ENCODE measurements at regions not wholly inside any gene's neighbourhood (a gene's known extent, or its start where the extent isn't known, plus 50 kb on each side); places are given as distances from the start of the nearest gene placed in this dataset.

DNA sequence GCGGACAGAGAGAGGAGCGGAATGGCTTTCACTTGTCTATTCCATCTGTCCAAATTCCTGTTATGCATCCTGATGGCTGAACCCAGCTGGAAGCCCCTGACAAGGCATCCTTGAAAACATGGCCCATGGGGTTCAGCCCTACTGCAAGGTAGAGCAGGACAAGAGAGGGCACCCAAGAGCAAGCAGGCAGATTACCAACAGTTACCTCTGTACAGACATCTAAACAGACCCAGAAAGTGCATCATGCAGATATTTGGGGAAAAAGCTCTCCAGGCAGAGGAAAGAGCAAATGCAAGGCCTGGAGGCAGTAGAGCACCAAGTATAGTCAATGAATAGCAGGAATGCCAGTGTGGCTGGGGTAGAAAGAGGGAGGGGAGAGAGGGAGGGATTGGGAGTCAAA is 407.5 kb downstream of the PCNX1 start:
- no peaks in the 10 kb centered on the region for H3K4me1 ChIP-seq (ENCODE audit: insufficient read depth)
- no peaks in the 10 kb centered on the region; the same call in 2 of the 3 replicates for H3K36me3 Mint-ChIP-seq (ENCODE audit: low read depth)
- peak; percentile 24 for DNase-seq (ENCODE audit: low spot score)

More for the DNA sequence above, 407.5 kb downstream of the PCNX1 start:
- TF ChIP-seq NANOG (IDR thresholded peaks at IDR 0.05; ENCODE audit: borderline replicate concordance) = no peak
- TF ChIP-seq ZNF114 (CRISPR knock-in tag; IDR thresholded peaks at IDR 0.05) = no peak
- TF ChIP-seq EZH2phosphoT487 (IDR thresholded peaks at IDR 0.05; ENCODE audit: unreplicated experiment) = no peak
- TF ChIP-seq, protein P1, sequence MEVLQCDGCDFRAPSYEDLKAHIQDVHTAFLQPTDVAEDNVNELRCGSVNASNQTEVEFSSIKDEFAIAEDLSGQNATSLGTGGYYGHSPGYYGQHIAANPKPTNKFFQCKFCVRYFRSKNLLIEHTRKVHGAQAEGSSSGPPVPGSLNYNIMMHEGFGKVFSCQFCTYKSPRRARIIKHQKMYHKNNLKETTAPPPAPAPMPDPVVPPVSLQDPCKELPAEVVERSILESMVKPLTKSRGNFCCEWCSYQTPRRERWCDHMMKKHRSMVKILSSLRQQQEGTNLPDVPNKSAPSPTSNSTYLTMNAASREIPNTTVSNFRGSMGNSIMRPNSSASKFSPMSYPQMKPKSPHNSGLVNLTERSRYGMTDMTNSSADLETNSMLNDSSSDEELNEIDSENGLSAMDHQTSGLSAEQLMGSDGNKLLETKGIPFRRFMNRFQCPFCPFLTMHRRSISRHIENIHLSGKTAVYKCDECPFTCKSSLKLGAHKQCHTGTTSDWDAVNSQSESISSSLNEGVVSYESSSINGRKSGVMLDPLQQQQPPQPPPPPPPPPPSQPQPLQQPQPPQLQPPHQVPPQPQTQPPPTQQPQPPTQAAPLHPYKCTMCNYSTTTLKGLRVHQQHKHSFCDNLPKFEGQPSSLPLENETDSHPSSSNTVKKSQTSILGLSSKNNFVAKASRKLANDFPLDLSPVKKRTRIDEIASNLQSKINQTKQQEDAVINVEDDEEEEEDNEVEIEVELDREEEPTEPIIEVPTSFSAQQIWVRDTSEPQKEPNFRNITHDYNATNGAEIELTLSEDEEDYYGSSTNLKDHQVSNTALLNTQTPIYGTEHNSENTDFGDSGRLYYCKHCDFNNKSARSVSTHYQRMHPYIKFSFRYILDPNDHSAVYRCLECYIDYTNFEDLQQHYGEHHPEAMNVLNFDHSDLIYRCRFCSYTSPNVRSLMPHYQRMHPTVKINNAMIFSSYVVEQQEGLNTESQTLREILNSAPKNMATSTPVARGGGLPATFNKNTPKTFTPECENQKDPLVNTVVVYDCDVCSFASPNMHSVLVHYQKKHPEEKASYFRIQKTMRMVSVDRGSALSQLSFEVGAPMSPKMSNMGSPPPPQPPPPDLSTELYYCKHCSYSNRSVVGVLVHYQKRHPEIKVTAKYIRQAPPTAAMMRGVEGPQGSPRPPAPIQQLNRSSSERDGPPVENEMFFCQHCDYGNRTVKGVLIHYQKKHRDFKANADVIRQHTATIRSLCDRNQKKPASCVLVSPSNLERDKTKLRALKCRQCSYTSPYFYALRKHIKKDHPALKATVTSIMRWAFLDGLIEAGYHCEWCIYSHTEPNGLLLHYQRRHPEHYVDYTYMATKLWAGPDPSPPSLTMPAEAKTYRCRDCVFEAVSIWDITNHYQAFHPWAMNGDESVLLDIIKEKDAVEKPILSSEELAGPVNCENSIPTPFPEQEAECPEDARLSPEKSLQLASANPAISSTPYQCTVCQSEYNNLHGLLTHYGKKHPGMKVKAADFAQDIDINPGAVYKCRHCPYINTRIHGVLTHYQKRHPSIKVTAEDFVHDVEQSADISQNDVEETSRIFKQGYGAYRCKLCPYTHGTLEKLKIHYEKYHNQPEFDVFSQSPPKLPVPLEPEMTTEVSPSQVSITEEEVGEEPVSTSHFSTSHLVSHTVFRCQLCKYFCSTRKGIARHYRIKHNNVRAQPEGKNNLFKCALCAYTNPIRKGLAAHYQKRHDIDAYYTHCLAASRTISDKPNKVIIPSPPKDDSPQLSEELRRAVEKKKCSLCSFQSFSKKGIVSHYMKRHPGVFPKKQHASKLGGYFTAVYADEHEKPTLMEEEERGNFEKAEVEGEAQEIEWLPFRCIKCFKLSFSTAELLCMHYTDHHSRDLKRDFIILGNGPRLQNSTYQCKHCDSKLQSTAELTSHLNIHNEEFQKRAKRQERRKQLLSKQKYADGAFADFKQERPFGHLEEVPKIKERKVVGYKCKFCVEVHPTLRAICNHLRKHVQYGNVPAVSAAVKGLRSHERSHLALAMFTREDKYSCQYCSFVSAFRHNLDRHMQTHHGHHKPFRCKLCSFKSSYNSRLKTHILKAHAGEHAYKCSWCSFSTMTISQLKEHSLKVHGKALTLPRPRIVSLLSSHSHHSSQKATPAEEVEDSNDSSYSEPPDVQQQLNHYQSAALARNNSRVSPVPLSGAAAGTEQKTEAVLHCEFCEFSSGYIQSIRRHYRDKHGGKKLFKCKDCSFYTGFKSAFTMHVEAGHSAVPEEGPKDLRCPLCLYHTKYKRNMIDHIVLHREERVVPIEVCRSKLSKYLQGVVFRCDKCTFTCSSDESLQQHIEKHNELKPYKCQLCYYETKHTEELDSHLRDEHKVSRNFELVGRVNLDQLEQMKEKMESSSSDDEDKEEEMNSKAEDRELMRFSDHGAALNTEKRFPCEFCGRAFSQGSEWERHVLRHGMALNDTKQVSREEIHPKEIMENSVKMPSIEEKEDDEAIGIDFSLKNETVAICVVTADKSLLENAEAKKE (CRISPR knock-in tag; IDR thresholded peaks at IDR 0.05) = no peak
- TF ChIP-seq POLR2AphosphoS5 (IDR thresholded peaks at IDR 0.05; ENCODE audit: low read depth) = no peak
- no peak for TF ChIP-seq EZH2 (IDR thresholded peaks at IDR 0.05; ENCODE audit: low read depth, unreplicated experiment)
- TF ChIP-seq, protein P2, sequence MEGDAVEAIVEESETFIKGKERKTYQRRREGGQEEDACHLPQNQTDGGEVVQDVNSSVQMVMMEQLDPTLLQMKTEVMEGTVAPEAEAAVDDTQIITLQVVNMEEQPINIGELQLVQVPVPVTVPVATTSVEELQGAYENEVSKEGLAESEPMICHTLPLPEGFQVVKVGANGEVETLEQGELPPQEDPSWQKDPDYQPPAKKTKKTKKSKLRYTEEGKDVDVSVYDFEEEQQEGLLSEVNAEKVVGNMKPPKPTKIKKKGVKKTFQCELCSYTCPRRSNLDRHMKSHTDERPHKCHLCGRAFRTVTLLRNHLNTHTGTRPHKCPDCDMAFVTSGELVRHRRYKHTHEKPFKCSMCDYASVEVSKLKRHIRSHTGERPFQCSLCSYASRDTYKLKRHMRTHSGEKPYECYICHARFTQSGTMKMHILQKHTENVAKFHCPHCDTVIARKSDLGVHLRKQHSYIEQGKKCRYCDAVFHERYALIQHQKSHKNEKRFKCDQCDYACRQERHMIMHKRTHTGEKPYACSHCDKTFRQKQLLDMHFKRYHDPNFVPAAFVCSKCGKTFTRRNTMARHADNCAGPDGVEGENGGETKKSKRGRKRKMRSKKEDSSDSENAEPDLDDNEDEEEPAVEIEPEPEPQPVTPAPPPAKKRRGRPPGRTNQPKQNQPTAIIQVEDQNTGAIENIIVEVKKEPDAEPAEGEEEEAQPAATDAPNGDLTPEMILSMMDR (conservative IDR thresholded peaks at IDR 0.05; ENCODE audit: low read depth in 2 of 2) = peak; percentile 22 to 57; a peak in 3 of 4 replicates
- Mint-ChIP-seq H3K27ac (no peak overlapping the region), H3K4me3 (no peak overlapping the region), H3K4me1 (peaks cover 4% of the 10 kb centered on the region), H3K9me3 (peaks cover 3% of the 10 kb centered on the region; the same call in 1 of the 3 replicates), H3K27me3 (ENCODE audit: insufficient read depth, low read depth, poor library complexity) (peaks cover 4% of the 10 kb centered on the region)
- H3K9me2 ChIP-seq (ENCODE audit: insufficient read depth) = no peaks in the 10 kb centered on the region; the same call in none of the 2 replicates
- H3K36me3 ChIP-seq (ENCODE audit: insufficient read depth) = no peaks in the 10 kb centered on the region
- H3K4me3 ChIP-seq = no peak overlapping the region
- H3K27me3 ChIP-seq (ENCODE audit: insufficient read depth) = no peaks in the 10 kb centered on the region
- H4K20me1 ChIP-seq (replicated peaks; ENCODE audit: insufficient read depth) = no peaks in the 10 kb centered on the region
- no peaks in the 10 kb centered on the region for H3K79me2 ChIP-seq (replicated peaks; ENCODE audit: insufficient read depth)
- H3F3A ChIP-seq (replicated peaks; ENCODE audit: low read depth) = no peaks in the 10 kb centered on the region
- no peak overlapping the region for H3K4me2 ChIP-seq
- peak; percentile 52 for ATAC-seq
- no peak overlapping the region for H3K27ac ChIP-seq (ENCODE audit: low read depth)
- no peak overlapping the region for H2AFZ ChIP-seq

All from GM23338 (cell line).